ENCODE measurements at regions not wholly inside any gene's neighbourhood (a gene's known extent, or its start where the extent isn't known, plus 50 kb on each side); places are given as distances from the start of the nearest gene placed in this dataset.

GRCh38 chr7:18315241-18315640, 180.3 kb upstream of the HDAC9 start:
- H3K27me3 ChIP-seq: no peaks in the 10 kb centered on the region

GRCh38 chr7:18317941-18318340, 177.6 kb upstream of the HDAC9 start:
- no peak for DNase-seq (ENCODE audit: low spot score)
- Histone ChIP-seq H2AFZ (replicated peaks) (no peak overlapping the region), H3K4me2 (peak overlapping the region; percentile 36), H4K20me1 (ENCODE audit: low read depth) (no peaks in the 10 kb centered on the region), H3K79me2 (ENCODE audit: low read depth) (no peaks in the 10 kb centered on the region), H3K36me3 (no peaks in the 10 kb centered on the region), H3K4me3 (no peak overlapping the region), H3K4me1 (peaks cover 27% of the 10 kb centered on the region), H3F3A (ENCODE audit: low read depth) (no peaks in the 10 kb centered on the region), H3K27ac (no peak overlapping the region), H3K9ac (no peak overlapping the region), H3K9me3 (ENCODE audit: low read depth) (no peaks in the 10 kb centered on the region), H3K27me3 (no peaks in the 10 kb centered on the region)
- no peak overlapping the region for H3K27ac Mint-ChIP-seq
- H3K9me3 Mint-ChIP-seq: no peaks in the 10 kb centered on the region
- H3K4me3 Mint-ChIP-seq: no peak overlapping the region
- peaks cover 5% of the 10 kb centered on the region for H3K4me1 Mint-ChIP-seq
- no peaks in the 10 kb centered on the region for H3K36me3 Mint-ChIP-seq
- TF ChIP-seq CTCF (IDR thresholded peaks at IDR 0.05) (no peak), EZH2phosphoT487 (IDR thresholded peaks at IDR 0.05) (no peak), EZH2 (IDR thresholded peaks at IDR 0.05) (no peak)
- H3K27me3 Mint-ChIP-seq (ENCODE audit: insufficient read depth, low read depth): peaks cover 2% of the 10 kb centered on the region

More at GRCh38 chr7:18315241-18315640, 180.3 kb upstream of the HDAC9 start:
- no peaks in the 10 kb centered on the region for H3K9me3 ChIP-seq (ENCODE audit: low read depth)
- TF ChIP-seq EZH2 (IDR thresholded peaks at IDR 0.05): no peak
- no peak for TF ChIP-seq CTCF (IDR thresholded peaks at IDR 0.05)
- no peak for TF ChIP-seq EZH2phosphoT487 (IDR thresholded peaks at IDR 0.05)
- H3F3A ChIP-seq (ENCODE audit: low read depth): no peaks in the 10 kb centered on the region
- peaks cover 27% of the 10 kb centered on the region for H3K4me1 ChIP-seq
- no peak overlapping the region for H3K9ac ChIP-seq
- Mint-ChIP-seq H3K4me1 (peaks cover 5% of the 10 kb centered on the region), H3K36me3 (no peaks in the 10 kb centered on the region), H3K9me3 (no peaks in the 10 kb centered on the region), H3K27ac (no peak overlapping the region), H3K27me3 (ENCODE audit: insufficient read depth, low read depth) (peaks cover 2% of the 10 kb centered on the region), H3K4me3 (no peak overlapping the region)
- no peak overlapping the region for H3K4me2 ChIP-seq
- H4K20me1 ChIP-seq (ENCODE audit: low read depth): no peaks in the 10 kb centered on the region
- H3K79me2 ChIP-seq (ENCODE audit: low read depth): no peaks in the 10 kb centered on the region
- H3K27ac ChIP-seq: no peak overlapping the region
- no peaks in the 10 kb centered on the region for H3K36me3 ChIP-seq
- no peak overlapping the region for H3K4me3 ChIP-seq
- DNase-seq (ENCODE audit: low spot score): no peak
- H2AFZ ChIP-seq (replicated peaks): no peak overlapping the region

- peaks cover 5% of the 10 kb centered on the region for H3K4me1 Mint-ChIP-seq
- Histone ChIP-seq H3K27ac (no peak overlapping the region), H4K20me1 (ENCODE audit: low read depth) (no peaks in the 10 kb centered on the region), H3F3A (ENCODE audit: low read depth) (no peaks in the 10 kb centered on the region), H3K9me3 (ENCODE audit: low read depth) (no peaks in the 10 kb centered on the region), H2AFZ (replicated peaks) (no peak overlapping the region), H3K4me1 (peaks cover 27% of the 10 kb centered on the region), H3K27me3 (no peaks in the 10 kb centered on the region), H3K4me3 (no peak overlapping the region), H3K36me3 (no peaks in the 10 kb centered on the region), H3K9ac (no peak overlapping the region), H3K4me2 (no peak overlapping the region), H3K79me2 (ENCODE audit: low read depth) (no peaks in the 10 kb centered on the region)
- no peaks in the 10 kb centered on the region for H3K9me3 Mint-ChIP-seq
- DNase-seq (ENCODE audit: low spot score): no peak
- TF ChIP-seq CTCF (IDR thresholded peaks at IDR 0.05): no peak
- TF ChIP-seq EZH2 (IDR thresholded peaks at IDR 0.05): no peak
- no peak for TF ChIP-seq EZH2phosphoT487 (IDR thresholded peaks at IDR 0.05)
- H3K36me3 Mint-ChIP-seq: no peaks in the 10 kb centered on the region
- H3K27me3 Mint-ChIP-seq (ENCODE audit: insufficient read depth, low read depth): peaks cover 2% of the 10 kb centered on the region
- no peak overlapping the region for H3K27ac Mint-ChIP-seq
- no peak overlapping the region for H3K4me3 Mint-ChIP-seq
Measured at GRCh38 chr7:18320422-18320821, 175.1 kb upstream of the HDAC9 start.

Measured in neural progenitor cell (in vitro differentiated cells).